RWPE2 (cell line): ENCODE measurements at regions not wholly inside any gene's neighbourhood (a gene's known extent, or its start where the extent isn't known, plus 50 kb on each side); places are given as distances from the start of the nearest gene placed in this dataset.

Source experiments
- ATAC-seq: fragments of 200-7000 bp; cut with Tn5 transposase; 3 replicates; pipeline ENCODE4 v1.9.1; 2021; ENCODE audit warnings: low read depth
- DNase-seq: peaks from one replicate; pipeline ENCODE4 v3.0.0-alpha.2; 2020; ENCODE audit warnings: low spot score
- H3K27ac ChIP-seq: fragments of 450-650 bp; 2 replicates; pipeline ENCODE4 v1.5.1; 2017; ENCODE audit warnings: mild to moderate bottlenecking; ENCODE audit not compliant: poor library complexity, severe bottlenecking
- H3K27me3 ChIP-seq: fragments of 250-450 bp; sonication (Bioruptor Pico); 2 replicates; pipeline ENCODE4 v1.5.1; 2021; ENCODE audit warnings: mild to moderate bottlenecking, moderate library complexity; ENCODE audit not compliant: insufficient read depth, poor library complexity, severe bottlenecking
- H3K36me3 ChIP-seq: fragments of 250-450 bp; sonication (Bioruptor Pico); 2 replicates; pipeline ENCODE4 v1.5.1; 2020; ENCODE audit warnings: low read depth, mild to moderate bottlenecking, moderate library complexity
- H3K4me1 ChIP-seq: fragments of 250-450 bp; sonication (Bioruptor Pico); 2 replicates; pipeline ENCODE4 v1.5.1; 2021; ENCODE audit warnings: mild to moderate bottlenecking, moderate library complexity; ENCODE audit not compliant: insufficient read depth, poor library complexity, severe bottlenecking
- H3K4me3 ChIP-seq: fragments of 250-450 bp; sonication (Bioruptor Pico); 2 replicates; pipeline ENCODE4 v1.5.1; 2021; ENCODE audit warnings: mild to moderate bottlenecking, moderate library complexity; ENCODE audit not compliant: severe bottlenecking
- H3K9me3 ChIP-seq: fragments of 250-450 bp; sonication (Bioruptor Pico); 2 replicates; pipeline ENCODE4 v1.5.1; 2021; ENCODE audit warnings: mild to moderate bottlenecking, moderate library complexity; ENCODE audit not compliant: severe bottlenecking
- TF ChIP-seq, protein P1 (sequence below): fragments of 450-650 bp; IDR thresholded peaks from one replicate; pipeline ENCODE4 v1.5.1; 2017; ENCODE audit warnings: mild to moderate bottlenecking, moderate library complexity; ENCODE audit not compliant: poor library complexity, severe bottlenecking

DNA sequence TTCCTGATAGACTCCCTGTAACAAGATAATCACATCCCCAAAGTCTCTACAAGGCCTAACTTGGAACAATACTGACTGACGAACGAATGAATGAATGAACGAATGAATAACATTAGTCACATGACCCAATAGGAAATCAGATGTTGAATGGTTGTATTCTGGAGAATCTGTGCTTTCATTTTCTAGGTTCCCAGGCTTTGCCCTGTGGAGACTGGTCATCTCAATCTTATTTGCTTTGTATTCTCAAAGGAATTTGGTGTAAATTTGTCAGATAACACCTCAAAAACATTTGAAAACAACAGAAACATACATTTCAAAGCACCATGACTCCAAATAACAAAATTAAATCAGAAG, 69.6 kb upstream of the COL1A2 start:
- ATAC-seq (no peak), DNase-seq (no peak)
- Histone ChIP-seq H3K27ac (no peak overlapping the region), H3K4me1 (no peaks in the 10 kb centered on the region), H3K9me3 (no peaks in the 10 kb centered on the region), H3K36me3 (no peaks in the 10 kb centered on the region), H3K27me3 (no peaks in the 10 kb centered on the region), H3K4me3 (no peak overlapping the region)
- TF ChIP-seq, protein P1, sequence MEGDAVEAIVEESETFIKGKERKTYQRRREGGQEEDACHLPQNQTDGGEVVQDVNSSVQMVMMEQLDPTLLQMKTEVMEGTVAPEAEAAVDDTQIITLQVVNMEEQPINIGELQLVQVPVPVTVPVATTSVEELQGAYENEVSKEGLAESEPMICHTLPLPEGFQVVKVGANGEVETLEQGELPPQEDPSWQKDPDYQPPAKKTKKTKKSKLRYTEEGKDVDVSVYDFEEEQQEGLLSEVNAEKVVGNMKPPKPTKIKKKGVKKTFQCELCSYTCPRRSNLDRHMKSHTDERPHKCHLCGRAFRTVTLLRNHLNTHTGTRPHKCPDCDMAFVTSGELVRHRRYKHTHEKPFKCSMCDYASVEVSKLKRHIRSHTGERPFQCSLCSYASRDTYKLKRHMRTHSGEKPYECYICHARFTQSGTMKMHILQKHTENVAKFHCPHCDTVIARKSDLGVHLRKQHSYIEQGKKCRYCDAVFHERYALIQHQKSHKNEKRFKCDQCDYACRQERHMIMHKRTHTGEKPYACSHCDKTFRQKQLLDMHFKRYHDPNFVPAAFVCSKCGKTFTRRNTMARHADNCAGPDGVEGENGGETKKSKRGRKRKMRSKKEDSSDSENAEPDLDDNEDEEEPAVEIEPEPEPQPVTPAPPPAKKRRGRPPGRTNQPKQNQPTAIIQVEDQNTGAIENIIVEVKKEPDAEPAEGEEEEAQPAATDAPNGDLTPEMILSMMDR = no peak

- Histone ChIP-seq H3K27ac (no peak overlapping the region), H3K4me1 (peaks cover 6% of the 10 kb centered on the region), H3K36me3 (no peaks in the 10 kb centered on the region), H3K27me3 (no peaks in the 10 kb centered on the region), H3K9me3 (no peaks in the 10 kb centered on the region), H3K4me3 (no peak overlapping the region)
- TF ChIP-seq, protein P1 = no peak
- no peak for DNase-seq
- ATAC-seq = no peak
Measured at GRCh38 chr7:94330269-94331020, 64.2 kb upstream of the COL1A2 start.

GRCh38 chr7:94332571-94332970, 62.1 kb upstream of the COL1A2 start:
- Histone ChIP-seq H3K4me1 (peaks cover 18% of the 10 kb centered on the region), H3K9me3 (no peaks in the 10 kb centered on the region), H3K36me3 (no peaks in the 10 kb centered on the region), H3K27ac (no peak overlapping the region), H3K4me3 (no peak overlapping the region), H3K27me3 (no peaks in the 10 kb centered on the region)
- no peak for ATAC-seq
- DNase-seq = no peak
- TF ChIP-seq, protein P1 = no peak

DNA sequence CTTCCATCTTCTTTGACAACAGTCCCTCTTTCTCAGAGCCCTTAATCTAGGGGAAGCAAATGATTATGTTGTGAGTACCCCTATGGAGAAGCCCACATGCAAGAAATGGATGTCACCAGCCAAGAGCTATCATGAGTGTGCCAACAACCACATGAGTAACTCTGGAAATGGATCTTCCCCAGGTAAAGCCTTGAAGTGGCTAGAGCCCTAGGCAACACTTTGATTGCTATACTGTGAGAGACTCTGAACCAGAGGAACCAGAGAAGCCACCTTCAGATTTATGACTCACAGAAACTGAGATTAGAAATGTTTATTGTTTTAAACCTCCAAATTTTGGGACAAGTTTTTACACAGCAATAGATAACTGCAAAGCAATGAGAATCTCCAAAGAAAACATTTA, 60.9 kb upstream of the COL1A2 start:
- H3K27me3 ChIP-seq = no peaks in the 10 kb centered on the region
- H3K36me3 ChIP-seq = no peaks in the 10 kb centered on the region
- ATAC-seq (no peak), DNase-seq (no peak)
- H3K4me1 ChIP-seq = peaks cover 18% of the 10 kb centered on the region
- no peak overlapping the region for H3K27ac ChIP-seq
- H3K9me3 ChIP-seq = no peaks in the 10 kb centered on the region
- TF ChIP-seq, protein P1 = no peak
- no peak overlapping the region for H3K4me3 ChIP-seq

GRCh38 chr7:94335586-94335985, 59.1 kb upstream of the COL1A2 start:
- TF ChIP-seq, protein P1 = no peak
- Histone ChIP-seq H3K4me3 (no peak overlapping the region), H3K27ac (peak overlapping the region; percentile 90), H3K36me3 (no peaks in the 10 kb centered on the region), H3K9me3 (no peaks in the 10 kb centered on the region), H3K27me3 (no peaks in the 10 kb centered on the region), H3K4me1 (peaks cover 18% of the 10 kb centered on the region)
- ATAC-seq (peak; percentile 96), DNase-seq (no peak)
